ENCODE measurements at regions not wholly inside any gene's neighbourhood (a gene's known extent, or its start where the extent isn't known, plus 50 kb on each side); places are given as distances from the start of the nearest gene placed in this dataset.
"Not testable (repeated sequence)": the region's sequence is repeated elsewhere in the genome, so short reads cannot be mapped to it uniquely, and the experiment has no call there.

GRCh38 chr9:90213045-90213444, 429.6 kb downstream of the DIRAS2 start:
- not testable (repeated sequence) for H3K9ac ChIP-seq (ENCODE audit: low read length); H3K4me3 ChIP-seq (ENCODE audit: low read length); H3K4me1 ChIP-seq (ENCODE audit: control insufficient read depth, insufficient read depth, low read length); H3K9me3 ChIP-seq (ENCODE audit: control insufficient read depth, low read length); H3K36me3 ChIP-seq (ENCODE audit: control insufficient read depth, insufficient read depth, low read length); H3K27me3 ChIP-seq (ENCODE audit: control insufficient read depth, insufficient read depth, low read length)

- Histone ChIP-seq H3K9me3 (ENCODE audit: control insufficient read depth, low read length) (no peaks in the 10 kb centered on the region), H3K9ac (ENCODE audit: low read length) (no peak overlapping the region), H3K4me3 (ENCODE audit: low read length) (no peak overlapping the region)
These were observed 423.0 kb downstream of the DIRAS2 start for GRCh38 chr9:90219548-90220118.

GRCh38 chr9:90221899-90222298, 420.7 kb downstream of the DIRAS2 start:
- H3K9ac ChIP-seq (ENCODE audit: low read length); H3K4me3 ChIP-seq (ENCODE audit: low read length); H3K27me3 ChIP-seq (ENCODE audit: control insufficient read depth, insufficient read depth, low read length); H3K9me3 ChIP-seq (ENCODE audit: control insufficient read depth, low read length); H3K36me3 ChIP-seq (ENCODE audit: control insufficient read depth, insufficient read depth, low read length); H3K4me1 ChIP-seq (ENCODE audit: control insufficient read depth, insufficient read depth, low read length): not testable (repeated sequence)

More at GRCh38 chr9:90219548-90220118, 423.0 kb downstream of the DIRAS2 start:
- H3K36me3 ChIP-seq (ENCODE audit: control insufficient read depth, insufficient read depth, low read length): no peaks in the 10 kb centered on the region
- no peaks in the 10 kb centered on the region for H3K27me3 ChIP-seq (ENCODE audit: control insufficient read depth, insufficient read depth, low read length)
- no peaks in the 10 kb centered on the region for H3K4me1 ChIP-seq (ENCODE audit: control insufficient read depth, insufficient read depth, low read length)

- not testable (repeated sequence) for H3K36me3 ChIP-seq (ENCODE audit: control insufficient read depth, insufficient read depth, low read length); H3K9ac ChIP-seq (ENCODE audit: low read length); H3K4me3 ChIP-seq (ENCODE audit: low read length); H3K27me3 ChIP-seq (ENCODE audit: control insufficient read depth, insufficient read depth, low read length); H3K4me1 ChIP-seq (ENCODE audit: control insufficient read depth, insufficient read depth, low read length); H3K9me3 ChIP-seq (ENCODE audit: control insufficient read depth, low read length)
These were observed 415.7 kb downstream of the DIRAS2 start for GRCh38 chr9:90226839-90227338.

GRCh38 chr9:90233081-90233480, 409.5 kb downstream of the DIRAS2 start:
- H3K9me3 ChIP-seq (ENCODE audit: control insufficient read depth, low read length); H3K4me3 ChIP-seq (ENCODE audit: low read length); H3K4me1 ChIP-seq (ENCODE audit: control insufficient read depth, insufficient read depth, low read length); H3K36me3 ChIP-seq (ENCODE audit: control insufficient read depth, insufficient read depth, low read length); H3K27me3 ChIP-seq (ENCODE audit: control insufficient read depth, insufficient read depth, low read length); H3K9ac ChIP-seq (ENCODE audit: low read length): not testable (repeated sequence)

- H3K4me1 ChIP-seq (ENCODE audit: control insufficient read depth, insufficient read depth, low read length): no peaks in the 10 kb centered on the region
- H3K4me3 ChIP-seq (ENCODE audit: low read length): no peak overlapping the region
- H3K36me3 ChIP-seq (ENCODE audit: control insufficient read depth, insufficient read depth, low read length): no peaks in the 10 kb centered on the region
- no peaks in the 10 kb centered on the region for H3K9me3 ChIP-seq (ENCODE audit: control insufficient read depth, low read length)
- no peaks in the 10 kb centered on the region for H3K27me3 ChIP-seq (ENCODE audit: control insufficient read depth, insufficient read depth, low read length)
- H3K9ac ChIP-seq (ENCODE audit: low read length): no peak overlapping the region
These were observed 402.1 kb downstream of the DIRAS2 start for GRCh38 chr9:90240541-90240940.

GRCh38 chr9:90245661-90246060, 397.0 kb downstream of the DIRAS2 start:
- H3K4me1 ChIP-seq (ENCODE audit: control insufficient read depth, insufficient read depth, low read length): no peaks in the 10 kb centered on the region
- no peaks in the 10 kb centered on the region for H3K9me3 ChIP-seq (ENCODE audit: control insufficient read depth, low read length)

GRCh38 chr9:90249094-90249493, 393.5 kb downstream of the DIRAS2 start:
- H3K36me3 ChIP-seq (ENCODE audit: control insufficient read depth, insufficient read depth, low read length): no peaks in the 10 kb centered on the region
- H3K9me3 ChIP-seq (ENCODE audit: control insufficient read depth, low read length): no peaks in the 10 kb centered on the region
- no peak overlapping the region for H3K4me3 ChIP-seq (ENCODE audit: low read length)
- no peaks in the 10 kb centered on the region for H3K4me1 ChIP-seq (ENCODE audit: control insufficient read depth, insufficient read depth, low read length)
- no peak overlapping the region for H3K9ac ChIP-seq (ENCODE audit: low read length)
- no peaks in the 10 kb centered on the region for H3K27me3 ChIP-seq (ENCODE audit: control insufficient read depth, insufficient read depth, low read length)

More at GRCh38 chr9:90245661-90246060, 397.0 kb downstream of the DIRAS2 start:
- H3K36me3 ChIP-seq (ENCODE audit: control insufficient read depth, insufficient read depth, low read length): no peaks in the 10 kb centered on the region
- no peaks in the 10 kb centered on the region for H3K27me3 ChIP-seq (ENCODE audit: control insufficient read depth, insufficient read depth, low read length)
- H3K9ac ChIP-seq (ENCODE audit: low read length): no peak overlapping the region
- no peak overlapping the region for H3K4me3 ChIP-seq (ENCODE audit: low read length)

- no peak overlapping the region for H3K9ac ChIP-seq (ENCODE audit: low read length)
- H3K36me3 ChIP-seq (ENCODE audit: control insufficient read depth, insufficient read depth, low read length): no peaks in the 10 kb centered on the region
- H3K4me3 ChIP-seq (ENCODE audit: low read length): no peak overlapping the region
- H3K4me1 ChIP-seq (ENCODE audit: control insufficient read depth, insufficient read depth, low read length): no peaks in the 10 kb centered on the region
- no peaks in the 10 kb centered on the region for H3K27me3 ChIP-seq (ENCODE audit: control insufficient read depth, insufficient read depth, low read length)
- no peaks in the 10 kb centered on the region for H3K9me3 ChIP-seq (ENCODE audit: control insufficient read depth, low read length)
These were observed 391.3 kb downstream of the DIRAS2 start for GRCh38 chr9:90251316-90251715.

- no peak overlapping the region for H3K4me3 ChIP-seq (ENCODE audit: low read length)
- no peak overlapping the region for H3K9ac ChIP-seq (ENCODE audit: low read length)
- no peaks in the 10 kb centered on the region for H3K36me3 ChIP-seq (ENCODE audit: control insufficient read depth, insufficient read depth, low read length)
- no peaks in the 10 kb centered on the region for H3K4me1 ChIP-seq (ENCODE audit: control insufficient read depth, insufficient read depth, low read length)
- no peaks in the 10 kb centered on the region for H3K9me3 ChIP-seq (ENCODE audit: control insufficient read depth, low read length)
- H3K27me3 ChIP-seq (ENCODE audit: control insufficient read depth, insufficient read depth, low read length): no peaks in the 10 kb centered on the region
These were observed 386.3 kb downstream of the DIRAS2 start for GRCh38 chr9:90256345-90256744.

GRCh38 chr9:90259311-90260246, 383.0 kb downstream of the DIRAS2 start:
- Histone ChIP-seq H3K4me3 (ENCODE audit: low read length) (no peak overlapping the region), H3K9ac (ENCODE audit: low read length) (no peak overlapping the region)

GRCh38 chr9:90261698-90262097, 380.9 kb downstream of the DIRAS2 start:
- no peak overlapping the region for H3K9ac ChIP-seq (ENCODE audit: low read length)
- no peaks in the 10 kb centered on the region for H3K36me3 ChIP-seq (ENCODE audit: control insufficient read depth, insufficient read depth, low read length)
- H3K4me3 ChIP-seq (ENCODE audit: low read length): no peak overlapping the region
- H3K27me3 ChIP-seq (ENCODE audit: control insufficient read depth, insufficient read depth, low read length): no peaks in the 10 kb centered on the region
- no peaks in the 10 kb centered on the region for H3K4me1 ChIP-seq (ENCODE audit: control insufficient read depth, insufficient read depth, low read length)
- no peaks in the 10 kb centered on the region for H3K9me3 ChIP-seq (ENCODE audit: control insufficient read depth, low read length)

More at GRCh38 chr9:90259311-90260246, 383.0 kb downstream of the DIRAS2 start:
- H3K9me3 ChIP-seq (ENCODE audit: control insufficient read depth, low read length): no peaks in the 10 kb centered on the region
- H3K36me3 ChIP-seq (ENCODE audit: control insufficient read depth, insufficient read depth, low read length): no peaks in the 10 kb centered on the region
- H3K4me1 ChIP-seq (ENCODE audit: control insufficient read depth, insufficient read depth, low read length): no peaks in the 10 kb centered on the region
- H3K27me3 ChIP-seq (ENCODE audit: control insufficient read depth, insufficient read depth, low read length): no peaks in the 10 kb centered on the region
